Lower leg skin (tissue), 3 donors: ENCODE measurements at regions not wholly inside any gene's neighbourhood (a gene's known extent, or its start where the extent isn't known, plus 50 kb on each side); places are given as distances from the start of the nearest gene placed in this dataset.

Experiments
- POLR2A ChIP-seq, 2 donors: fragments of 450-650 bp; IDR thresholded peaks; one replicate each; pipeline ENCODE4 v1.6.1; 2016 to 2017; ENCODE audit warnings: antibody characterized with exemption in 2 of 2, mild to moderate bottlenecking in 1 of 2, moderate library complexity in 1 of 2
- TF ChIP-seq, protein P1 (sequence below), 3 donors: fragments of 450-650 bp; IDR thresholded peaks; one replicate each; pipeline ENCODE4 v1.5.1; 2016; ENCODE audit warnings: antibody characterized with exemption in 3 of 3, mild to moderate bottlenecking in 3 of 3, moderate library complexity in 2 of 3

DNA sequence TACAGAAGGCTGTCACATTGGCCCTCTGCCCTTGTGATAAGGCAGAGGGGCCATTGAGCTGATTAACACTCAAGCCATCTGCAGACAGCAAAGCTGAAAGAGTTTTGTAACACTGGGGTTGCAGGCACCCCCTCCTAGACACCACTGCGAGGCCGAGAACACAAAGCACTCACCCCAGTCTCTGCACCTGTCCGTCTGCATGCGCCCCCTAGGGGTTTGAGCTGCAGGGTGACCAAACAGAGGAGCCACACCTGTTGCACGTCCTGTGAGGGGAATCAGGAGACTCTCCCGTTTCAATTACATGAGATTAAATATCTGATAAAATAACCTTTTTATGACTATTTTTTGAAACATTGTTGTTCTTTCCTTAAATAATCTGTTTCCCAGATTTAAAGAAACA, 1180.4 kb downstream of the CDH9 start:
- TF ChIP-seq POLR2A (IDR thresholded peaks at IDR 0.05) = no peak
- TF ChIP-seq, protein P1, sequence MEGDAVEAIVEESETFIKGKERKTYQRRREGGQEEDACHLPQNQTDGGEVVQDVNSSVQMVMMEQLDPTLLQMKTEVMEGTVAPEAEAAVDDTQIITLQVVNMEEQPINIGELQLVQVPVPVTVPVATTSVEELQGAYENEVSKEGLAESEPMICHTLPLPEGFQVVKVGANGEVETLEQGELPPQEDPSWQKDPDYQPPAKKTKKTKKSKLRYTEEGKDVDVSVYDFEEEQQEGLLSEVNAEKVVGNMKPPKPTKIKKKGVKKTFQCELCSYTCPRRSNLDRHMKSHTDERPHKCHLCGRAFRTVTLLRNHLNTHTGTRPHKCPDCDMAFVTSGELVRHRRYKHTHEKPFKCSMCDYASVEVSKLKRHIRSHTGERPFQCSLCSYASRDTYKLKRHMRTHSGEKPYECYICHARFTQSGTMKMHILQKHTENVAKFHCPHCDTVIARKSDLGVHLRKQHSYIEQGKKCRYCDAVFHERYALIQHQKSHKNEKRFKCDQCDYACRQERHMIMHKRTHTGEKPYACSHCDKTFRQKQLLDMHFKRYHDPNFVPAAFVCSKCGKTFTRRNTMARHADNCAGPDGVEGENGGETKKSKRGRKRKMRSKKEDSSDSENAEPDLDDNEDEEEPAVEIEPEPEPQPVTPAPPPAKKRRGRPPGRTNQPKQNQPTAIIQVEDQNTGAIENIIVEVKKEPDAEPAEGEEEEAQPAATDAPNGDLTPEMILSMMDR (IDR thresholded peaks at IDR 0.05) = no peak
